Anterior cingulate cortex (tissue), 58 donors: ENCODE measurements at regions not wholly inside any gene's neighbourhood (a gene's known extent, or its start where the extent isn't known, plus 50 kb on each side); places are given as distances from the start of the nearest gene placed in this dataset.
A peak's percentile ranks its signal among the peaks of the same experiment; 100 is the strongest.
"Not testable (repeated sequence)": the region's sequence is repeated elsewhere in the genome, so short reads cannot be mapped to it uniquely, and the experiment has no call there.

Experiments used
- DNase-seq, 58 donors: peaks; one replicate each; lab custom pipeline; 2025; lab: John Stamatoyannopoulos, UW

- DNase-seq, result no peak
Observed at GRCh38 chr3:10623578-10624275, 118.3 kb upstream of the ATP2B2 start.

GRCh38 chr3:10625323-10625722 lies 119.9 kb upstream of the ATP2B2 start:
- DNase-seq, result no peak

GRCh38 chr3:10627884-10628572 lies 122.6 kb upstream of the ATP2B2 start:
- no peak for DNase-seq

GRCh38 chr3:10628891-10629670 lies 123.7 kb upstream of the ATP2B2 start:
- DNase-seq, result peak in 1 of 58 donors; percentile 14

- DNase-seq, result no peak
Observed at GRCh38 chr3:10629671-10630040, 124.3 kb upstream of the ATP2B2 start.

GRCh38 chr3:10631224-10631623 lies 125.8 kb upstream of the ATP2B2 start:
- DNase-seq, result no peak

- no peak for DNase-seq
Observed at GRCh38 chr3:10632125-10632524, 126.7 kb upstream of the ATP2B2 start.

GRCh38 chr3:10632741-10633140 lies 127.4 kb upstream of the ATP2B2 start:
- DNase-seq, result no peak

- DNase-seq, result no peak
Observed at GRCh38 chr3:10635446-10636076, 130.2 kb upstream of the ATP2B2 start.

- no peak for DNase-seq
Observed at GRCh38 chr3:10637342-10637741, 132.0 kb upstream of the ATP2B2 start.

GRCh38 chr3:10638466-10638865 lies 133.1 kb upstream of the ATP2B2 start:
- DNase-seq, result no peak

GRCh38 chr3:10641760-10642159 lies 136.4 kb upstream of the ATP2B2 start:
- no peak for DNase-seq

- DNase-seq, result no peak
Observed at GRCh38 chr3:10644189-10644588, 138.8 kb upstream of the ATP2B2 start.

GRCh38 chr3:10645800-10646199 lies 140.4 kb upstream of the ATP2B2 start:
- no peak for DNase-seq

- DNase-seq, result peak in 1 of 58 donors; percentile 5
Observed at GRCh38 chr3:10646531-10647335, 141.3 kb upstream of the ATP2B2 start.

GRCh38 chr3:10647376-10647775 lies 142.0 kb upstream of the ATP2B2 start:
- DNase-seq, result no peak

- DNase-seq, result no peak
Observed at GRCh38 chr3:10648181-10648580, 142.8 kb upstream of the ATP2B2 start.

- not testable (repeated sequence) for DNase-seq
Observed at GRCh38 chr3:10649463-10649862, 144.1 kb upstream of the ATP2B2 start.

GRCh38 chr3:10651506-10651905 lies 146.1 kb upstream of the ATP2B2 start:
- DNase-seq, result no peak

- no peak for DNase-seq
Observed at GRCh38 chr3:10653241-10653640, 147.9 kb upstream of the ATP2B2 start.
